ENCODE measurements at regions not wholly inside any gene's neighbourhood (a gene's known extent, or its start where the extent isn't known, plus 50 kb on each side); places are given as distances from the start of the nearest gene placed in this dataset.

DNA sequence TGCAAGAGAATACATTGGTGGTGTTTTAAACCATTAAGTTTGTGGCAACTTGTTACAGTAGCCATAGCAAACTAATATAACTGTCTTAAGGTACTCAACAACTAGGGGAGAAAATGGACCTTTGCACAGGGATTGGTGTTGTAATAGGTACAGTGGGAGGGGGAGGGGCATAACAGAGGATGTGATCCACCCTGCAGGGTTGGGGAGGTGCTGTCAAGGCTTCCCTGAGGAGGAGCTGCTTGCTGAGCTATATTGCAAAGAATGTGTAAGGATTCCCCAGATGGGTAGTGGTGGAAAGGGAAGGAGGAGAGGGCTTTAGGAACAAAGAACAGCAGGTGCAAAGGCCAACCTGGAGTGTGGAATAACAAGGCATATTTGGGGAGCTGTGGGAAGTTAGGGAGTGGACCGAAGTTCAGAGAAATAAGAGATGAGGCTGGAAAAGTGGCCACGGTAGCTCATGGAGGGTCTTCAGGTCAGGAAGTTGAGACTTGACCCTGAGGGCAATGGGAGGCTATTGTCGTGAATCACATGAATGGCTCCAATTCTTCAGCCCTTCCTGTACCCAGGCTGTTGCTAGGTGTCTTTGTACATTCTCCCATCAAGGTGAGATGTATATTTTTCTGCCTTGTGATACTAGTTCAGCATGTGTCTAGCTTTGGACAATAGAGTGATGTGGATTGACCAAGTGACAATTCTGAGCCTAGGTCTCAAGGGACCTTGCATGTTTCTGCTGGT lies 168.6 kb upstream of the CSF3R start:
- TF ChIP-seq, protein P1, sequence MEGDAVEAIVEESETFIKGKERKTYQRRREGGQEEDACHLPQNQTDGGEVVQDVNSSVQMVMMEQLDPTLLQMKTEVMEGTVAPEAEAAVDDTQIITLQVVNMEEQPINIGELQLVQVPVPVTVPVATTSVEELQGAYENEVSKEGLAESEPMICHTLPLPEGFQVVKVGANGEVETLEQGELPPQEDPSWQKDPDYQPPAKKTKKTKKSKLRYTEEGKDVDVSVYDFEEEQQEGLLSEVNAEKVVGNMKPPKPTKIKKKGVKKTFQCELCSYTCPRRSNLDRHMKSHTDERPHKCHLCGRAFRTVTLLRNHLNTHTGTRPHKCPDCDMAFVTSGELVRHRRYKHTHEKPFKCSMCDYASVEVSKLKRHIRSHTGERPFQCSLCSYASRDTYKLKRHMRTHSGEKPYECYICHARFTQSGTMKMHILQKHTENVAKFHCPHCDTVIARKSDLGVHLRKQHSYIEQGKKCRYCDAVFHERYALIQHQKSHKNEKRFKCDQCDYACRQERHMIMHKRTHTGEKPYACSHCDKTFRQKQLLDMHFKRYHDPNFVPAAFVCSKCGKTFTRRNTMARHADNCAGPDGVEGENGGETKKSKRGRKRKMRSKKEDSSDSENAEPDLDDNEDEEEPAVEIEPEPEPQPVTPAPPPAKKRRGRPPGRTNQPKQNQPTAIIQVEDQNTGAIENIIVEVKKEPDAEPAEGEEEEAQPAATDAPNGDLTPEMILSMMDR (IDR thresholded peaks at IDR 0.05; ENCODE audit: insufficient read depth, low read depth, low read length): no peak
- ChIA-PET CTCF (interaction anchor here (1.2 kb wide), 2 partner anchors 11 to 30 kb away, joined by 3 to 6 read pairs; no protein-coding TSS in a partner anchor), POLR2A (no interaction called here)
- no peak for DNase-seq (ENCODE audit: low read depth)
- Histone ChIP-seq H3K4me3 (ENCODE audit: low read depth, low read length) (no peak overlapping the region), H3K27me3 (ENCODE audit: control insufficient read depth, insufficient read depth, low read length) (no peaks in the 10 kb centered on the region), H3K36me3 (ENCODE audit: control insufficient read depth, insufficient read depth, low read length) (no peaks in the 10 kb centered on the region)

DNA sequence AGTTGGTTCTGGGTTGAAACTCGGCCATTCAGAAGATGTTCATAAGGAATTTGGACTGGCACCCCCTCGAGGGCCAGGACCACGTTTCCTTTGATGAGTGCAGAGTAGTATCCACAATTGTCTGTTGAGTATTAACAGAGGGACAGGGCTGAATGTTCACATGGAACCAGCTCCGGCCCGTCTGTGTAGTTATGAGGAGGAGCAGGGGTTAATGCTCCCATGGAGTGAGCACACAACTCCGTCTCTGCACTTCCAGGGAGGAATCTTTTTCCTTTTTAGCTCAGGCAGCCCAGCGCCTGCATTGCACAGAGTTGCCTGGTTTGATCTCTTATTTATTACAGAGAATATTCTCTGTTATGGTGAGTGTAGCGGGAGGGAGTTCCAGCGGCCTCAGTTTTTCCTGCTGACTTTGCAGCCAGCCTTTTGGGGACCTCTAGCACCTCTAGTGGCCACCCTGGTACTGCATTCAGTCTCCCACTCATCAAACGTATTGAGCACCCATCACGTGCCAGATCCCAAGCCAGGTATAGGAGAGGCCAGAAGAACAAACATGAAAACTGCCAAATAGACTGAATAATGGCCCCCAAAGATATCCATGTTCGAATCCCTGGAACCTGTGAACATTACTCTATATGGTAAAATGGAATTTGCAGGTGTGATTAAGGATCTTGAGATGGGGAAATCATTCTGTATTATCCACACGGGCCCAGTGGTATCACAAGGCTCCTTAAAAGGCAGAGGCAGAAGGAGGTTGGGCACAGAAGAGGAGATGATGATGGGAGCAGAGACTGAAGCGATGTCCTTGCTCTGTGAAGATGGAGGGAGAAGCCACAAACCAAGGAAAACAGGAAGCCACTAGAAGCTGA lies 167.7 kb upstream of the CSF3R start:
- Histone ChIP-seq H3K4me3 (ENCODE audit: low read depth, low read length) (no peak overlapping the region), H3K27me3 (ENCODE audit: control insufficient read depth, insufficient read depth, low read length) (no peaks in the 10 kb centered on the region), H3K36me3 (ENCODE audit: control insufficient read depth, insufficient read depth, low read length) (no peaks in the 10 kb centered on the region)
- CTCF ChIA-PET: interaction anchor here (0.9 to 1.5 kb wide), 11 partner anchors 10 to 993 kb away, joined by 3 to 6 read pairs (median 3); no protein-coding TSS in a partner anchor
- POLR2A ChIA-PET: no interaction called here
- no peak for DNase-seq (ENCODE audit: low read depth)
- TF ChIP-seq, protein P1 (IDR thresholded peaks at IDR 0.05; ENCODE audit: insufficient read depth, low read depth, low read length): peak; percentile 92

DNA sequence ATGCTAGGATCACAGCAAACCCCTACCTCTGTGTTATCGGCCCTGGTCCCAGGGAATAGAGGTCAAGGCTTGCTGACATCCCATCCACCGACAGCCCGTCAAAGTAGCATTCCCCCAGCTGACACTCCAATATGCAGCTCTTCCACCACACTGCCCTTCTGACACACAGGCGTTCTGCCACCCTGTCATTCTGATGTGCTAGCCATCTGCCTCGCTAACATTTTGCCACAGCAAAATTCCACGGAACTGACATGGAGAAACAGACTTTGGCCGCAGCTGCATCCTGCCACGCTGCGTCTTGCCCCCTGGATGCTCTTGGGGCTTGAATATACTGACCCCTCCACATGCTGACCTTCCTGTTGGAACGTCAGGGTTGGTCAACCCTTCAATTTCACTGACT lies 163.2 kb upstream of the CSF3R start:
- POLR2A ChIA-PET: no interaction called here

DNA sequence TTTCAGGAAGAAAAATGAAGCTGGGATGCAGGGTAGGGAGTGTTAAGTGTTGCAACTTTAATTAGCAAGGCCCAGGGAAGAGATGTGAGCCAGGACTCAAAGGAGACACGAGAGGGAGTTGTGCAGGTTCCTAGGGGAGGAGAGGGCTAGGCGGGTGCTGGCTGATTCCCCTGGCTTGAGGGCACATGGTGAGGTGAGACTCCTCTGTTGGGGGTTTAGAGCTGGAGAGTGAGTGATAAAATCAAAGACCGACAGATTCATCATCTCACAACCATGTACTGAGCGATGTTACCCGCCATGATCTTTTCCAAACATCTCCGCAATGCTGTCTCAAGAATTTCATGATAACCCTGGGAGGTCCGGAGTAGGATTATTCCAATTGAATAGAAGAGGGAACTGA lies 161.8 kb upstream of the CSF3R start:
- CTCF ChIA-PET: no interaction called here

More for the DNA sequence above, 163.2 kb upstream of the CSF3R start:
- CTCF ChIA-PET: no interaction called here
- Histone ChIP-seq H3K36me3 (ENCODE audit: control insufficient read depth, insufficient read depth, low read length) (no peaks in the 10 kb centered on the region), H3K27me3 (ENCODE audit: control insufficient read depth, insufficient read depth, low read length) (no peaks in the 10 kb centered on the region), H3K4me3 (ENCODE audit: low read depth, low read length) (no peak overlapping the region)
- TF ChIP-seq, protein P1 (IDR thresholded peaks at IDR 0.05; ENCODE audit: insufficient read depth, low read depth, low read length): no peak
- no peak for DNase-seq (ENCODE audit: low read depth)

More for the DNA sequence above, 161.8 kb upstream of the CSF3R start:
- TF ChIP-seq, protein P1 (IDR thresholded peaks at IDR 0.05; ENCODE audit: insufficient read depth, low read depth, low read length): no peak
- DNase-seq (ENCODE audit: low read depth): no peak
- POLR2A ChIA-PET: no interaction called here
- Histone ChIP-seq H3K27me3 (ENCODE audit: control insufficient read depth, insufficient read depth, low read length) (no peaks in the 10 kb centered on the region), H3K4me3 (ENCODE audit: low read depth, low read length) (no peak overlapping the region), H3K36me3 (ENCODE audit: control insufficient read depth, insufficient read depth, low read length) (no peaks in the 10 kb centered on the region)
